ENCODE measurements at regions not wholly inside any gene's neighbourhood (a gene's known extent, or its start where the extent isn't known, plus 50 kb on each side); places are given as distances from the start of the nearest gene placed in this dataset.

DNA sequence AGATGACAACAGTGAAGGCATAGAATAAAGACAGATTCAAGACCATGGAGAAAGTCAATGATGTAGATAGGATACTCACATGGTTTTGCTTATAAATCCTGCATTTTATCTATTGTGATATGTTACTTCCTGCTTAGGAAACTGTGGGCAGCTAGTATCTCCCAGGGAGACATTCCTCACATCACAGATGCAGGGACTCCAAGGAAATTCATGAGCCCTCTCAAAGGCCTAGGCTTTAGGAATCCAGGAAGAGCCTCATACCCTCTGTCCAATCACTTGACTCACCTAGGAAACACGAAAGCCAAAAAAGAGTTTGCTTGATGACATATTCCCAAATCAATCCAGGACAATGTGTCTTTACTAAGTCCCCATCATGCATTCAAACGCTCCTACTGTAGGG, 247.8 kb upstream of the KLHL29 start:
- Histone ChIP-seq H3K4me3 (ENCODE audit: insufficient read depth, low read depth, low read length) (no peak overlapping the region), H3K36me3 (replicated peaks; ENCODE audit: control insufficient read depth, insufficient read depth, low read length) (no peaks in the 10 kb centered on the region), H3K27me3 (ENCODE audit: control insufficient read depth, insufficient read depth, low read length) (no peaks in the 10 kb centered on the region)
- no peak for DNase-seq

DNA sequence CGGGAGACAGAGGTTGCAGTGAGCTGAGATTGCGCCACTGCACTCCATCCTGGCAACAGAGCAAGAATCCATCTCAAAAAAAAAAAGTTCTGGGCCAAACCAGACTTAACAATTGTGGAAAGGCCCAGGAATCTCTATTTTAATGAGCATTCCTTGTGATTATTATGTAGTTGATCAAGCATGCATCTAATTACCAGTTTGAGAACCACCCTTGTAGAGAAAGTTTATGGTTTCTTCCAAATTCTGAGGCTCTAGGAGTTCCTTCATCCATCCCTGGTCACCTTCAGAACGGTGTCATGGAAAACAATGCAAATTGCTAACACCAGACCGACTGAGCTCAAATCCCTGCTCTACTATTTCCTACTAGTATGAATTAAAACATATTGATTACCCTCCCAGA, 246.3 kb upstream of the KLHL29 start:
- DNase-seq: no peak
- Histone ChIP-seq H3K27me3 (ENCODE audit: control insufficient read depth, insufficient read depth, low read length) (no peaks in the 10 kb centered on the region), H3K36me3 (replicated peaks; ENCODE audit: control insufficient read depth, insufficient read depth, low read length) (no peaks in the 10 kb centered on the region), H3K4me3 (ENCODE audit: insufficient read depth, low read depth, low read length) (no peak overlapping the region)

DNA sequence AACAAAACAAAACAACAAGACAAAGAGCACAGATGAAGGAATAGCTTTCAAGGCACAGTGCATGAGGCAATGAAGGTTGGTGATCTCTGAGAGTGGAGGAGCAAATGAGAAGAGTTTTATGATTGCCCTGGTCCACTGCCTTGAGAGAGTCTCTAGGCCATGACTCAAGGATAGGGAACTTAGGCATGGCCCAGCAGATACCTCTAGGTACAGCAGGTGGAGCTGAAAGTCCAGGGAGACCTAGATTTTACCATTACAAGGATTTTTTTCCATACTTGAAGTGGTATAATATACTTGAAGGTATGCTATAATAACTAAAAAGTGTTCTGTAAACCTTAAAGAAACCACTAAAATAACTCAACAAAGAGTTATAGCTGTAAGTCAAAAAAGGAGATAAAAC, 239.5 kb upstream of the KLHL29 start:
- DNase-seq: no peak
- Histone ChIP-seq H3K4me3 (ENCODE audit: insufficient read depth, low read depth, low read length) (no peak overlapping the region), H3K36me3 (replicated peaks; ENCODE audit: control insufficient read depth, insufficient read depth, low read length) (no peaks in the 10 kb centered on the region; the same call in 1 of the 2 replicates), H3K27me3 (ENCODE audit: control insufficient read depth, insufficient read depth, low read length) (no peaks in the 10 kb centered on the region)

DNA sequence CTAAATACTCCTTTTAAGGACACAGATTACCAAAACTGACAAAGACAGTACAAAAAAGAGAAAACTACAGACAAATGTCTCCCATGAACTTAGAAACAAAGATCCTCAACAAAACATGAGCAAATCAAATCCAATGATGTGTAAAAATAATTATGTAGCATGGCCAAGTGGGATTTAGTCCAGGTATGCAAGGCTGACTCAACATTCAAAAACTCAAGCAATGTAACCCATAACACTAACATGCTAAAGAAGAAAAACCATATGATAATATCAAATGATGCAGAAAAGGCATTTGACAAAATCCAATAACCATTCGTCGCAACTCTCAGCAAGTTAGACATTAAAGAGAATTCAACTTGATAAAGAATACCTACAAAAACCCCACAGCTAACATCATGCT, 239.0 kb upstream of the KLHL29 start:
- Histone ChIP-seq H3K27me3 (ENCODE audit: control insufficient read depth, insufficient read depth, low read length) (no peaks in the 10 kb centered on the region), H3K4me3 (ENCODE audit: insufficient read depth, low read depth, low read length) (no peak overlapping the region), H3K36me3 (replicated peaks; ENCODE audit: control insufficient read depth, insufficient read depth, low read length) (no peaks in the 10 kb centered on the region; the same call in 1 of the 2 replicates)
- no peak for DNase-seq

DNA sequence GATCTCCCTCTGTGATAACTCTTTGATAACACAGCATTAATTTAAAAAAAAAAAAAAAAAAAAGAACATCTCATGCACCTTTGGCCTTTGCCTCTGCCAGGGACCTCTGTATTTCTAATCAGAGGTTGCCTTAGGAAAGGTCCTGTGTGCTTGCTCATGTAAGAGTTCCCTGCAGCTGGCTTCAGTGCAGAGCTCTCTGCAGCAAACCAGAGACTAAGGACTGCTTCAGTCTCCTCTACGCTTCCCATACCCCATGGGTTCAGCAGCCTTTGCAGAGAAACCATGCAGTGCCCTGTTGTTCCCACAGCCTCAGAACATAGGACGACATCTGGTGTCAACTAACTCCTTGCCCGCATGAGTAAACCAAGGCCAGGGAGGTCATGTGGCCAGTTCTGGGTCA, 236.6 kb upstream of the KLHL29 start:
- H3K4me3 ChIP-seq (ENCODE audit: insufficient read depth, low read depth, low read length): no peak overlapping the region
- DNase-seq: no peak
- H3K27me3 ChIP-seq (ENCODE audit: control insufficient read depth, insufficient read depth, low read length): no peaks in the 10 kb centered on the region
- no peaks in the 10 kb centered on the region; the same call in 1 of the 2 replicates for H3K36me3 ChIP-seq (replicated peaks; ENCODE audit: control insufficient read depth, insufficient read depth, low read length)

DNA sequence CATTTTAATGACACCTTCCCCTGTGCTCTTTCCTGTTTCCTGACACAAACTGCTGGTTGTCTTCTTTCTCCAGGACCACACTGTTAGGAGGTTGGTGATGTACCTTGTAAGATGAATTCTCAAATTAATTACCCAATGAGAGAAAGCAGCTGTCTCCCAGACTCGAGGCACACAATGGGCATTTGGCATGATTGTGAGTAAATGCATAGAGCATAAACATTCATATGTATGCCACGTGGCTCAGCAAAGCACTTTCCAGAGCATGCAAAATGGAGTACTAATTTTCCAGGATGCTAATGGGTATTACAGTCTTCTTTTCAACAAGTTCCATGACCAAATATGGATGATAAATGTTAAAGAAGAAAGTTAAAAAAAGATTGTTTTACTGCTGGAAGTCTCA, 235.2 kb upstream of the KLHL29 start:
- DNase-seq: no peak
- no peak overlapping the region for H3K4me3 ChIP-seq (ENCODE audit: insufficient read depth, low read depth, low read length)
- no peaks in the 10 kb centered on the region for H3K27me3 ChIP-seq (ENCODE audit: control insufficient read depth, insufficient read depth, low read length)
- no peaks in the 10 kb centered on the region; the same call in 1 of the 2 replicates for H3K36me3 ChIP-seq (replicated peaks; ENCODE audit: control insufficient read depth, insufficient read depth, low read length)

DNA sequence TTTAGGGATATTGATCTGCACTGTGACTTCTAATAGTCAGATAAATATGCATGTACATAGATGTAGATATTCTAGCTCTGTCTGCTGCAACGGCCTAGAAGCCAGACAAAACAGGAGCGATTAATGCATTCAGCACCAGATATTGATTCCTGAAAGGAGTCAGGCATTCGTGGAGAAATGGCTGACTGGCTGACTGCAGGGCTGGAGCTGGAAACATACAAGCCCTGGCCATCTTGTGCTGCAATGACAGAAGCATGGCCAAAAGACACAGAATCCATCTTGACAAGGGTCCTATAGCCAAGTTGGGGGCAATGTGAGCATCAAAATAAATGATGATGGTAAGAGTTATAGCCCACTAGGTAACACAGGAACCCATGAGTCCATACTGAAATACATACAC, 231.5 kb upstream of the KLHL29 start:
- no peak for DNase-seq
- Histone ChIP-seq H3K27me3 (ENCODE audit: control insufficient read depth, insufficient read depth, low read length) (no peaks in the 10 kb centered on the region), H3K4me3 (ENCODE audit: insufficient read depth, low read depth, low read length) (no peak overlapping the region), H3K36me3 (replicated peaks; ENCODE audit: control insufficient read depth, insufficient read depth, low read length) (no peaks in the 10 kb centered on the region; the same call in 1 of the 2 replicates)

DNA sequence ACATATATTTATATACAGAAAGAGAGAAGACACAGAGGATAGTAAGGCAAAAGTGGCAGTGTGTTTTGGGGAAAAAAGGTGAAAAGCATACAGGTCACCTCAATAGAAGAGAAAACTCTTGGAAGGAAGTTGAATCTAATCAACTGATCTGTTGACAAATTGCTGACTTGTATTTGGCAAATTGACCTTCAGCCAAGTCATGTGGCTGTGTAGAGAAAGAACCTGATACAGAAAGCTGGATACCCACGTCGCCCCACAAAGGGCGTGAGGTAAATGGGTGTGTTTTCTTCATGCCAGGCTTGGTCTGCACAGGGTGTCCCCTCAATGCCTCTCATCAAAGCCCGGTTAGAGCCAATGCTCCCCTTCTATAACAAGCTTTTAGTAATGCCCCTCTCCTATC, 230.0 kb upstream of the KLHL29 start:
- DNase-seq: no peak
- Histone ChIP-seq H3K27me3 (ENCODE audit: control insufficient read depth, insufficient read depth, low read length) (no peaks in the 10 kb centered on the region), H3K36me3 (replicated peaks; ENCODE audit: control insufficient read depth, insufficient read depth, low read length) (no peaks in the 10 kb centered on the region), H3K4me3 (ENCODE audit: insufficient read depth, low read depth, low read length) (no peak overlapping the region)

DNA sequence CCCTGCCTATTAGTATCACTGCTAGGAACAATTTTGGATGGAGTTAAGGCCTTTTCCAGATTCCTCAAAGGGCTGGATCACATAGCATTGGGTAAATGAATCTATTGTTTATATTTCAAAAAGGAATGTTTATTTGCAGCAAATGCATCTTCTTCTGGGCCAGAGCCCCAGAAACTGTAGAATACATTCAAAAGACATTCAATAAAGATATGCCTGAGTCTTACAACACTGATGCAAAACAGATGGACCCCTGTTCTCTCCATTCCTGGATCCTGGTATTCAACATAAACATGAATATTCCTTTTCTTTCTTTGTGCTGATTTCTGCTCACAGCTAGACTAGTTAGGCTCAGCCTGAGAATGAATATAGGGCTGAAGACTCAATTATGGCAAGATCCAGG, 227.2 kb upstream of the KLHL29 start:
- no peaks in the 10 kb centered on the region for H3K36me3 ChIP-seq (replicated peaks; ENCODE audit: control insufficient read depth, insufficient read depth, low read length)
- no peaks in the 10 kb centered on the region for H3K27me3 ChIP-seq (ENCODE audit: control insufficient read depth, insufficient read depth, low read length)
- no peak overlapping the region for H3K4me3 ChIP-seq (ENCODE audit: insufficient read depth, low read depth, low read length)
- no peak for DNase-seq

DNA sequence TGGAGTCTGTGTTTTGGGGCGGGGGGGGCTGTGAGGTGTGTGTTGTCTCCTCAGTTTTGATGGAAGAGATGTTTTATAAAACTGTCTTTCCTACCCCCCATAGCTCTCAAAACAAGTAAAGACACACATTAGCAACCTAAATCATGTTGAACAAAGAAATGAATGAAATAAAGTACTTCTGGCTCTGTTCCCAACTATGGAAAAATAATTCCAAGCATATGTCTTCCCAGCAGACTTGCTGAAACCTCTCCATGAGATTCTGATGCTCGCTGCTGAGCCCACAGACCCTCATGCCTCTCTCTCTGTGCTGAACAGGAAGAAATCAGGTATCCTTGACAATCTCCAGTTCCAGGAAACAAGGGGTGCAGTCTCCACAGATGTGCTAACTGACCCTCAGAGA, 226.7 kb upstream of the KLHL29 start:
- DNase-seq: no peak
- Histone ChIP-seq H3K4me3 (ENCODE audit: insufficient read depth, low read depth, low read length) (no peak overlapping the region), H3K27me3 (ENCODE audit: control insufficient read depth, insufficient read depth, low read length) (no peaks in the 10 kb centered on the region), H3K36me3 (replicated peaks; ENCODE audit: control insufficient read depth, insufficient read depth, low read length) (no peaks in the 10 kb centered on the region)

DNA sequence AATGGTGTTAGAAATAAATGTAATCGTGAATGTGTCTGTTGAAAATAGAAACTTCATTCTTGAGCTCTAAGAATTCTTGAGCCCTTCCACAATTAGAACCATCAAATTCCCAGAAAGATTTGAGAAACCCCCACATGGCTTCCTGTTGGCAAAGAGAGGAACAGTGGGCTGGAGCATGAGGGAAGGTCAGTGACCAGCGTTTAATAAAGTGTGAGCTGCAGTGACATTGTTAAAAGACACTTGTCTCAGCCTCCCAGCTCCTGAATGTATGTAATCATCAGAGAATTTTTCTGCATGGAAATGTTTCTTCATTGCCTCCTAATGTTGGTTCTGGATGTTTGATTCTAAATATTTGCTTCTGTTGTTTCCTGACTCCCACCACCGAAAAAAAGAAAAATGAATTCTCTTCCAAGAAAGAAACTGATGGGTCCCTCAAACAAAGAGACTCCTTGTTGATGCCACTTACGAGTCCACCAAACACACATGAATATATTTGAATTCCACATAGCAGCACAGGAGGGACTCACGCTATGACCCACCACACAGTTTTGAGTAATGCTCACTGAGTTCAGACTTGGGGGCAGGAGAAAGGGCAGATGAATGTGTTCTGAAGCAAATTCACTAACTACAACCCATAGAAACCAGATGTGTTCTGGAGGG, 225.1 kb upstream of the KLHL29 start:
- H3K27me3 ChIP-seq (ENCODE audit: control insufficient read depth, insufficient read depth, low read length): no peaks in the 10 kb centered on the region
- no peak overlapping the region for H3K4me3 ChIP-seq (ENCODE audit: insufficient read depth, low read depth, low read length)
- H3K36me3 ChIP-seq (replicated peaks; ENCODE audit: control insufficient read depth, insufficient read depth, low read length): no peaks in the 10 kb centered on the region
- no peak for DNase-seq

DNA sequence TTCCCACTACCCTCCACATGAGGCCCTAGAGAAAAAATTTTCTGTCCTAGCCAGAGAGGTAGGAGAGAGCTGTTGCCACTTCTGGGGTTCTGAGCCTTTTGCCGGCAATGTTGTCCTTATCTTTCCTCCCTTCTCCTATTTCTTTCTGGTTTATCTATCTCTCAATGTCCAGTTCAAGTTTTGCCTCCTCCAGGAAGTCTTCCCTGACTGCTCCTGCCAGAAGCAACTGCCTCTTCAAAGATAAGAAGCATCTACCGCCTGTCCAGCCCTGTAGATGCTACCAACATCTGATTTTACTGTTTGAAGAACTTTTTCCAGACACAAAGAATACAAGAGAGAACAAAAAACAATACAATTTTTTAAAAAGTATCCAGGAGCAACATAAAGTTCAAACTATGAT, 220.8 kb upstream of the KLHL29 start:
- Histone ChIP-seq H3K36me3 (replicated peaks; ENCODE audit: control insufficient read depth, insufficient read depth, low read length) (no peaks in the 10 kb centered on the region), H3K27me3 (ENCODE audit: control insufficient read depth, insufficient read depth, low read length) (no peaks in the 10 kb centered on the region), H3K4me3 (ENCODE audit: insufficient read depth, low read depth, low read length) (no peak overlapping the region)
- DNase-seq: no peak

DNA sequence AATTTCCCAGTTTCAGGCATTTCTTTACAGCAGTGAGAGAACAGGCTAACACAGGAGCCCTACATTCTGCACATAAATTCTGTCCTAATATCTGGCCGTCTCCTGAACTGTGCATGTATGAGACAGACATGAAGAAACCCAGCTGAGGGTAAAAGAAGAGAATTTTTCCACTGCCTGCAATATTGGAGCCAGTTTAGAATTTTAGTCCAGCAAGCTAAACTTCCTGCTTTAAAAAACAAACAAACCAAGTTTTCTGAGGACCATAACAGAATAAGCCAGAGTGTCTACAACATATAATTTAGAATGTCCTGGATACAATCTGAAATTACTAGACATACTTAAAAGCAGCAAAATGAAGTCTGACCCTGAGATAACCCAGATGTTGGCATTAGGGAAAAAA, 215.1 kb upstream of the KLHL29 start:
- H3K4me3 ChIP-seq (ENCODE audit: insufficient read depth, low read depth, low read length): no peak overlapping the region
- no peaks in the 10 kb centered on the region for H3K27me3 ChIP-seq (ENCODE audit: control insufficient read depth, insufficient read depth, low read length)
- no peaks in the 10 kb centered on the region; the same call in 1 of the 2 replicates for H3K36me3 ChIP-seq (replicated peaks; ENCODE audit: control insufficient read depth, insufficient read depth, low read length)
- no peak for DNase-seq

DNA sequence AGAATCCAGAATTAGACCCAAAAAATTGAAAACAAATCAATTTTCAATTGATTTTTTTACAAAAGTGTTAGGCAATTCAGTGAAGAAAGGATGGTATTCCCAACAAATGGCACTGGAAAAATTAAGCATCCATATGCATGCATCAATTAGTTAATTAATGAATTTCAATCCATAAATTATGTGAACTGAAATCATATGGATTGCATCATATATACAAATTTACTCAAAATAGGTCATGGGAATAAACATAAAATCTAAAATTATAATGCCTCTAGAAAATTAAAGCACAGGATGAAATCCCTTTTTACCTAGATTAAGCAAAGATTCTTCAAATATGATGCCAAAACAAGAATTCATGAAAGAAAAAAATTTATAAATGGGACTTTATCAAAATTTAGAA, 213.9 kb upstream of the KLHL29 start:
- DNase-seq: no peak
- Histone ChIP-seq H3K4me3 (ENCODE audit: insufficient read depth, low read depth, low read length) (no peak overlapping the region), H3K36me3 (replicated peaks; ENCODE audit: control insufficient read depth, insufficient read depth, low read length) (no peaks in the 10 kb centered on the region; the same call in 1 of the 2 replicates), H3K27me3 (ENCODE audit: control insufficient read depth, insufficient read depth, low read length) (no peaks in the 10 kb centered on the region)

DNA sequence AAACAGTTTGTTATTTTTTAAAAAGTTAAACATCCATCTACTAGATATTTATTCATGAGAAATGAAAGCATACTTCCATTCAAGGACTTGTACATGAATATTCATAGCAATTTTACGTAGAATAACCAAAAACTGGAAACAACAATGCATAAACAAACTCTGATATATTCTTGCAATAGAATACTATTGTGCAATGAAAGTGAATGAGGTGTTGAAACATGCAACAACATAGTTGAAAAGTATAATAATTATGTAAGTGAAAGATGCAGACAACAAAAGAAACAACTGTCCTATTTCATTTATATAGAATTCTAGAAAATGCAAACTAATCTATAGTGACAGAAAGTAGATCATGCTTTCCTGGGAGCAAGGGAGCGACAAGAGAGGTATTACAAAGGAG, 206.6 kb upstream of the KLHL29 start:
- DNase-seq: no peak
- no peaks in the 10 kb centered on the region for H3K36me3 ChIP-seq (replicated peaks; ENCODE audit: control insufficient read depth, insufficient read depth, low read length)
- H3K4me3 ChIP-seq (ENCODE audit: insufficient read depth, low read depth, low read length): no peak overlapping the region
- no peaks in the 10 kb centered on the region for H3K27me3 ChIP-seq (ENCODE audit: control insufficient read depth, insufficient read depth, low read length)

DNA sequence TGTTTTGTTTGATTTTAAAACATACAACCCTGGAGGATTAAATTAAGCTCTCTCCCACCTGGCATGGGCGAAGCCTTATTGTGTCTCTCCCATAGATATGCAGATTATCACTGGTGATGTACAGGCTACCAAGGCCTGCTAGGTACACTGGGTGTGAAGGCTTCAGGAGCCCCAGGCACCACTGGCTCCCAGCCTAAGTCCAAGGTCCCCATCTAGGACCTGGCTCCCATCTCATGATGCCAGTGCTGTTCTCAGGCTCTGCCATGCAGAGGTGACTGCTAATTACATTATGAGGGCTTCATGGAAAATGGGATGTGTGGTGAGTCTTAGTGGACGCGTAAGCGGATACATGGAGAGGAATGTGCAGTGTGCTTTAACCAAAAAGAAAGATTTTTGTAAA, 201.2 kb upstream of the KLHL29 start:
- no peak for DNase-seq
- Histone ChIP-seq H3K4me3 (ENCODE audit: insufficient read depth, low read depth, low read length) (no peak overlapping the region), H3K27me3 (ENCODE audit: control insufficient read depth, insufficient read depth, low read length) (no peaks in the 10 kb centered on the region), H3K36me3 (replicated peaks; ENCODE audit: control insufficient read depth, insufficient read depth, low read length) (no peaks in the 10 kb centered on the region)

Measured in H7 (cell line).